Astrocyte (in vitro differentiated cells and primary cell): ENCODE measurements at regions not wholly inside any gene's neighbourhood (a gene's known extent, or its start where the extent isn't known, plus 50 kb on each side); places are given as distances from the start of the nearest gene placed in this dataset.

Source experiments
- DNase-seq: peaks from one replicate; pipeline ENCODE4 v3.0.0-alpha.2; 2010; ENCODE audit warnings: low read depth
- FAIRE-seq: peaks from 2 replicates; lab custom pipeline; 2011; peaks lifted over from hg19 to GRCh38; lab: Jason Lieb, UNC
- H2AFZ ChIP-seq: 2 replicates; pipeline ENCODE4 v1.6.0; 2012; ENCODE audit warnings: low read depth, low read length, inconsistent platforms
- H3K27ac ChIP-seq: 2 replicates; pipeline ENCODE4 v1.5.1; 2011; ENCODE audit warnings: low read depth, low read length, inconsistent platforms
- H3K27me3 ChIP-seq: 2 replicates; pipeline ENCODE4 v1.6.0; 2011; ENCODE audit warnings: low read length, inconsistent platforms; ENCODE audit not compliant: insufficient read depth
- H3K36me3 ChIP-seq: 2 replicates; pipeline ENCODE4 v1.5.1; 2011; ENCODE audit warnings: low read length, inconsistent platforms; ENCODE audit not compliant: insufficient read depth
- H3K4me1 ChIP-seq: 2 replicates; pipeline ENCODE4 v1.5.1; 2011; ENCODE audit warnings: low read length, inconsistent platforms; ENCODE audit not compliant: insufficient read depth
- H3K4me2 ChIP-seq: 2 replicates; pipeline ENCODE4 v1.6.0; 2012; ENCODE audit warnings: low read length, inconsistent platforms
- H3K4me3 ChIP-seq: 2 replicates; pipeline ENCODE4 v1.5.1; 2011; ENCODE audit warnings: low read depth, mild to moderate bottlenecking, low read length, inconsistent platforms; ENCODE audit not compliant: insufficient read depth
- H3K79me2 ChIP-seq: 2 replicates; pipeline ENCODE4 v1.6.0; 2012; ENCODE audit warnings: mild to moderate bottlenecking, low read length, inconsistent platforms; ENCODE audit not compliant: insufficient read depth
- H3K9ac ChIP-seq: 2 replicates; pipeline ENCODE4 v1.6.0; 2012; ENCODE audit warnings: mild to moderate bottlenecking, low read length, inconsistent platforms
- H3K9me3 ChIP-seq: 2 replicates; pipeline ENCODE4 v1.5.1; 2012; ENCODE audit warnings: low read depth, mild to moderate bottlenecking, low read length, inconsistent platforms; ENCODE audit not compliant: insufficient read depth
- H4K20me1 ChIP-seq: 2 replicates; pipeline ENCODE4 v1.6.0; 2012; ENCODE audit warnings: low read length, inconsistent platforms; ENCODE audit not compliant: insufficient read depth
- H3K27ac Mint-ChIP-seq: one replicate; pipeline ENCODE4 v1.8.0; 2021; ENCODE audit warnings: mild to moderate bottlenecking, mixed read lengths; ENCODE audit not compliant: unreplicated experiment
- H3K27me3 Mint-ChIP-seq: one replicate; pipeline ENCODE4 v1.8.0; 2021; ENCODE audit warnings: low read depth, mixed read lengths; ENCODE audit not compliant: unreplicated experiment
- H3K36me3 Mint-ChIP-seq: one replicate; pipeline ENCODE4 v1.8.0; 2021; ENCODE audit warnings: low read depth, mixed read lengths; ENCODE audit not compliant: unreplicated experiment
- H3K4me1 Mint-ChIP-seq: one replicate; pipeline ENCODE4 v1.8.0; 2021; ENCODE audit warnings: low read depth, mixed read lengths; ENCODE audit not compliant: unreplicated experiment
- H3K4me3 Mint-ChIP-seq: one replicate; pipeline ENCODE4 v1.8.0; 2021; ENCODE audit warnings: mild to moderate bottlenecking, moderate library complexity, mixed read lengths; ENCODE audit not compliant: unreplicated experiment
- H3K9me3 Mint-ChIP-seq: one replicate; pipeline ENCODE4 v1.8.0; 2021; ENCODE audit warnings: mild to moderate bottlenecking, mixed read lengths; ENCODE audit not compliant: unreplicated experiment
- EZH2 ChIP-seq: IDR thresholded peaks from 2 replicates; pipeline ENCODE4 v1.6.1; 2012; ENCODE audit warnings: mild to moderate bottlenecking, low read length, inconsistent platforms; ENCODE audit not compliant: insufficient read depth
- TF ChIP-seq, protein P1 (sequence below): IDR thresholded peaks from 2 replicates; pipeline ENCODE4 v1.5.1; 2011; ENCODE audit warnings: low read depth, mild to moderate bottlenecking, inconsistent platforms, low read length, moderate library complexity; ENCODE audit not compliant: insufficient read depth

DNA sequence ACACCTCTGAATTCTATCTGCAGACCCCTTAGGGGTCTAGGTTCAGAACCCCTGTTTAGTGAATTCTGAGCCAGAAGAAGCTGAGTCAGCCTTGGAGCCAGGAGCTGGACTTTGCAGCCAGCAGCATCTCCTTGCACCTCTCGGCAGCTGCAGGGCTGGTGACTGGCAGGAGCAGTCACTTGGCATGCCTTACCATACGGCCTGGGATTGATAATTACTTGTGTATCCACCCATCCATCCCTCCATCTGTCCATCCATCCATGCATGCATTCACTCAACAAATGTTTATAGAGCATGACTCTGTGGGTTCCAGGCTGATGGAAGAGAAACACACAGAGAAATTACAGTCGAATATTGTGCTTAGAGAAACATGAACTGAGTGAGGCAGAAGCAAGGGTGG lies 67.5 kb upstream of the PRIMA1 start:
- Mint-ChIP-seq H3K4me3 (no peak overlapping the region), H3K27me3 (peaks cover 59% of the 10 kb centered on the region), H3K4me1 (peaks cover 9% of the 10 kb centered on the region), H3K36me3 (no peaks in the 10 kb centered on the region), H3K27ac (no peak overlapping the region), H3K9me3 (peaks cover 4% of the 10 kb centered on the region)
- no peaks in the 10 kb centered on the region for H4K20me1 ChIP-seq
- no peak overlapping the region for H2AFZ ChIP-seq
- no peak for FAIRE-seq
- DNase-seq = no peak
- no peak overlapping the region for H3K27ac ChIP-seq
- no peaks in the 10 kb centered on the region for H3K36me3 ChIP-seq
- no peak overlapping the region for H3K4me3 ChIP-seq
- no peaks in the 10 kb centered on the region for H3K79me2 ChIP-seq
- H3K9me3 ChIP-seq = no peaks in the 10 kb centered on the region
- H3K27me3 ChIP-seq = no peaks in the 10 kb centered on the region
- no peak overlapping the region for H3K9ac ChIP-seq
- TF ChIP-seq EZH2 = no peak
- TF ChIP-seq, protein P1, sequence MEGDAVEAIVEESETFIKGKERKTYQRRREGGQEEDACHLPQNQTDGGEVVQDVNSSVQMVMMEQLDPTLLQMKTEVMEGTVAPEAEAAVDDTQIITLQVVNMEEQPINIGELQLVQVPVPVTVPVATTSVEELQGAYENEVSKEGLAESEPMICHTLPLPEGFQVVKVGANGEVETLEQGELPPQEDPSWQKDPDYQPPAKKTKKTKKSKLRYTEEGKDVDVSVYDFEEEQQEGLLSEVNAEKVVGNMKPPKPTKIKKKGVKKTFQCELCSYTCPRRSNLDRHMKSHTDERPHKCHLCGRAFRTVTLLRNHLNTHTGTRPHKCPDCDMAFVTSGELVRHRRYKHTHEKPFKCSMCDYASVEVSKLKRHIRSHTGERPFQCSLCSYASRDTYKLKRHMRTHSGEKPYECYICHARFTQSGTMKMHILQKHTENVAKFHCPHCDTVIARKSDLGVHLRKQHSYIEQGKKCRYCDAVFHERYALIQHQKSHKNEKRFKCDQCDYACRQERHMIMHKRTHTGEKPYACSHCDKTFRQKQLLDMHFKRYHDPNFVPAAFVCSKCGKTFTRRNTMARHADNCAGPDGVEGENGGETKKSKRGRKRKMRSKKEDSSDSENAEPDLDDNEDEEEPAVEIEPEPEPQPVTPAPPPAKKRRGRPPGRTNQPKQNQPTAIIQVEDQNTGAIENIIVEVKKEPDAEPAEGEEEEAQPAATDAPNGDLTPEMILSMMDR = no peak
- no peaks in the 10 kb centered on the region for H3K4me1 ChIP-seq
- H3K4me2 ChIP-seq = no peak overlapping the region

DNA sequence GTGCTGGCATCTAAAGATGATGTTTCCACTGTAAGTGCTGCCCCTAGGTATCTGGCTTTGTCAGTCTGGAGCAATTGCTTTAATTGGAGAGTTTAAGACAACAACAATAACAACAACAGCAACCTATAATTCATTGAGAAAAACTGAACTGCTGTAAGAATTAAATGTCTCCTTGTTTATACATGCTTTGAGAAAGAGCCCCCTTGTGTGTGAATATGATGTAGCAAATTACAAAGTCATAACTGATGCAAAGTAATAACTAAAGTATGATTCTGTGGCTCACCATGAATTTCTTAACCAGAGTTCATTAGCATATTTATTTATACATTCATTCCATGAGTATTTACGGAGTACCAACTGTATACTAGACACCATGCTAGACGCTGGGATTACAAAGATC lies 59.2 kb upstream of the PRIMA1 start:
- Histone ChIP-seq H3K4me3 (no peak overlapping the region), H3K9me3 (no peaks in the 10 kb centered on the region), H3K27ac (no peak overlapping the region), H3K27me3 (no peaks in the 10 kb centered on the region), H3K9ac (no peak overlapping the region), H2AFZ (no peak overlapping the region), H3K79me2 (no peaks in the 10 kb centered on the region), H3K36me3 (no peaks in the 10 kb centered on the region), H4K20me1 (no peaks in the 10 kb centered on the region), H3K4me2 (no peak overlapping the region), H3K4me1 (no peaks in the 10 kb centered on the region)
- no peaks in the 10 kb centered on the region for H3K36me3 Mint-ChIP-seq
- no peak overlapping the region for H3K4me3 Mint-ChIP-seq
- FAIRE-seq = no peak
- H3K27me3 Mint-ChIP-seq = peaks cover 29% of the 10 kb centered on the region
- TF ChIP-seq, protein P1 = no peak
- no peak for TF ChIP-seq EZH2
- H3K4me1 Mint-ChIP-seq = no peaks in the 10 kb centered on the region
- H3K27ac Mint-ChIP-seq = no peak overlapping the region
- no peak for DNase-seq
- H3K9me3 Mint-ChIP-seq = peaks cover 2% of the 10 kb centered on the region

DNA sequence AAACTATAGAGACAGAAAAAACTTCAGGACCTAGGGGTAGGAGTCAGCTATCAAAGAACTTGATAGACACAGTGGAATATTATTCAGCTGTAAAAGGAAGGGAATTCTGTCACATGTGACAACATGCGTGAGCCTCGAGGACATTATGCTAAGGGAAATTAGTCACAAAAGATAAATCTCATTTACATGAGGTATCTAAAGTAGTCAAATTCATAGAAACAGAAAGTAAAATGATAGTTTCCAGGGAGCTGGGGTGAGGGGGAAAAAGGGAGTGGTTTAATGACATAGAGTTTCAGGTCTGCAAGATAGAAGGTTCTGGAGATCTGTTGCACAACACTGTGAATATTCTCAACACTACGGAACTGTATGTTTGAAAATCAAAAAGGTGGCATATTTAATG lies 50.0 kb upstream of the PRIMA1 start:
- Histone ChIP-seq H2AFZ (no peak overlapping the region), H3K4me2 (no peak overlapping the region), H3K4me3 (no peak overlapping the region), H3K27ac (no peak overlapping the region), H3K79me2 (no peaks in the 10 kb centered on the region), H3K9ac (no peak overlapping the region), H3K4me1 (no peaks in the 10 kb centered on the region), H3K36me3 (no peaks in the 10 kb centered on the region), H3K9me3 (no peaks in the 10 kb centered on the region), H4K20me1 (no peaks in the 10 kb centered on the region), H3K27me3 (no peaks in the 10 kb centered on the region)
- no peaks in the 10 kb centered on the region for H3K36me3 Mint-ChIP-seq
- no peaks in the 10 kb centered on the region for H3K4me1 Mint-ChIP-seq
- TF ChIP-seq, protein P1 = no peak
- TF ChIP-seq EZH2 = no peak
- H3K27ac Mint-ChIP-seq = no peak overlapping the region
- no peak overlapping the region for H3K4me3 Mint-ChIP-seq
- FAIRE-seq (no peak), DNase-seq (no peak)
- peaks cover 14% of the 10 kb centered on the region for H3K27me3 Mint-ChIP-seq
- peaks cover 2% of the 10 kb centered on the region for H3K9me3 Mint-ChIP-seq
